ENCODE measurements at regions not wholly inside any gene's neighbourhood (a gene's known extent, or its start where the extent isn't known, plus 50 kb on each side); places are given as distances from the start of the nearest gene placed in this dataset.

GRCh38 chr18:8538935-8539334 lies 70.3 kb upstream of the RAB12 start:
- peak; percentile 25 for DNase-seq

GRCh38 chr18:8546677-8547076 lies 62.6 kb upstream of the RAB12 start:
- no peak for DNase-seq

GRCh38 chr18:8548186-8548585 lies 61.1 kb upstream of the RAB12 start:
- no peak for DNase-seq

GRCh38 chr18:8549254-8549757 lies 59.9 kb upstream of the RAB12 start:
- no peak for DNase-seq

GRCh38 chr18:8552151-8552550 lies 57.1 kb upstream of the RAB12 start:
- DNase-seq, result no peak

GRCh38 chr18:8554354-8554753 lies 54.9 kb upstream of the RAB12 start:
- DNase-seq, result no peak

GRCh38 chr18:8556424-8556823 lies 52.8 kb upstream of the RAB12 start:
- DNase-seq, result no peak
